BE2C (cell line): ENCODE measurements at regions not wholly inside any gene's neighbourhood (a gene's known extent, or its start where the extent isn't known, plus 50 kb on each side); places are given as distances from the start of the nearest gene placed in this dataset.
"Not testable (repeated sequence)": the region's sequence is repeated elsewhere in the genome, so short reads cannot be mapped to it uniquely, and the experiment has no call there.

Source experiments
- DNase-seq: peaks from one replicate; pipeline ENCODE4 v3.0.0-alpha.2; 2020
- H3K27me3 ChIP-seq: fragments of 250-450 bp; sonication (Bioruptor Pico); 2 replicates; pipeline ENCODE4 v1.5.1; 2020; ENCODE audit warnings: mild to moderate bottlenecking
- H3K36me3 ChIP-seq: fragments of 250-450 bp; sonication (Bioruptor Pico); 2 replicates; pipeline ENCODE4 v1.5.1; 2020; ENCODE audit warnings: mild to moderate bottlenecking
- H3K4me1 ChIP-seq: fragments of 250-450 bp; sonication (Bioruptor Pico); 2 replicates; pipeline ENCODE4 v1.5.1; 2020
- H3K4me3 ChIP-seq: 2 replicates; pipeline ENCODE4 v1.5.1; 2011; ENCODE audit warnings: low read depth, low read length
- H3K9me3 ChIP-seq: fragments of 250-450 bp; sonication (Bioruptor Pico); 2 replicates; pipeline ENCODE4 v1.5.1; 2020
- CTCF ChIP-seq: IDR thresholded peaks from 2 replicates; pipeline ENCODE4 v1.5.1; 2012; ENCODE audit warnings: mild to moderate bottlenecking, low read depth, low read length

- DNase-seq, result peak; percentile 55
- Histone ChIP-seq H3K4me1 (peaks cover 2% of the 10 kb centered on the region; the same call in 1 of the 2 replicates), H3K9me3 (no peaks in the 10 kb centered on the region), H3K4me3 (no peak overlapping the region), H3K27me3 (no peaks in the 10 kb centered on the region), H3K36me3 (no peaks in the 10 kb centered on the region)
- no peak for TF ChIP-seq CTCF
Measured at GRCh38 chr14:106455026-106455425, 928.6 kb downstream of the TMEM121 start.

GRCh38 chr14:106459971-106460730, 933.8 kb downstream of the TMEM121 start:
- H3K36me3 ChIP-seq, result no peaks in the 10 kb centered on the region
- DNase-seq, result peak; percentile 58
- no peaks in the 10 kb centered on the region for H3K4me1 ChIP-seq
- H3K27me3 ChIP-seq, result no peaks in the 10 kb centered on the region
- H3K9me3 ChIP-seq, result no peaks in the 10 kb centered on the region
- peak; percentile 68 for TF ChIP-seq CTCF
- no peak overlapping the region for H3K4me3 ChIP-seq

GRCh38 chr14:106460916-106461315, 934.5 kb downstream of the TMEM121 start:
- Histone ChIP-seq H3K36me3 (no peaks in the 10 kb centered on the region), H3K4me3 (no peak overlapping the region), H3K27me3 (no peaks in the 10 kb centered on the region), H3K9me3 (no peaks in the 10 kb centered on the region), H3K4me1 (no peaks in the 10 kb centered on the region)
- TF ChIP-seq CTCF, result no peak
- DNase-seq, result no peak

GRCh38 chr14:106466483-106466882, 940.1 kb downstream of the TMEM121 start:
- DNase-seq, H3K4me1 ChIP-seq, H3K36me3 ChIP-seq, H3K4me3 ChIP-seq, H3K27me3 ChIP-seq, H3K9me3 ChIP-seq: not testable (repeated sequence)

GRCh38 chr14:106468869-106469268, 942.5 kb downstream of the TMEM121 start:
- H3K36me3 ChIP-seq, DNase-seq, H3K9me3 ChIP-seq, H3K27me3 ChIP-seq, H3K4me1 ChIP-seq, H3K4me3 ChIP-seq: not testable (repeated sequence)

GRCh38 chr14:106470028-106470427, 943.6 kb downstream of the TMEM121 start:
- DNase-seq, H3K9me3 ChIP-seq, H3K36me3 ChIP-seq, H3K4me3 ChIP-seq, H3K4me1 ChIP-seq, H3K27me3 ChIP-seq: not testable (repeated sequence)

GRCh38 chr14:106474261-106475028, 948.1 kb downstream of the TMEM121 start:
- H3K4me1 ChIP-seq, H3K36me3 ChIP-seq, H3K27me3 ChIP-seq, H3K4me3 ChIP-seq, H3K9me3 ChIP-seq, DNase-seq: not testable (repeated sequence)

GRCh38 chr14:106475214-106475613, 948.8 kb downstream of the TMEM121 start:
- H3K4me1 ChIP-seq, H3K4me3 ChIP-seq, DNase-seq, H3K27me3 ChIP-seq, H3K9me3 ChIP-seq, H3K36me3 ChIP-seq: not testable (repeated sequence)

- DNase-seq, H3K4me3 ChIP-seq, H3K27me3 ChIP-seq, H3K4me1 ChIP-seq, H3K9me3 ChIP-seq, H3K36me3 ChIP-seq: not testable (repeated sequence)
Measured at GRCh38 chr14:106477600-106477999, 951.2 kb downstream of the TMEM121 start.

- not testable (repeated sequence) for H3K4me1 ChIP-seq, H3K9me3 ChIP-seq, H3K27me3 ChIP-seq, DNase-seq, H3K36me3 ChIP-seq, H3K4me3 ChIP-seq
Measured at GRCh38 chr14:106480287-106480686, 953.9 kb downstream of the TMEM121 start.

- H3K4me3 ChIP-seq, H3K9me3 ChIP-seq, H3K27me3 ChIP-seq, H3K4me1 ChIP-seq, DNase-seq, H3K36me3 ChIP-seq: not testable (repeated sequence)
Measured at GRCh38 chr14:106482213-106482612, 955.8 kb downstream of the TMEM121 start.
